Liver (tissue), 8 donors: ENCODE measurements at regions not wholly inside any gene's neighbourhood (a gene's known extent, or its start where the extent isn't known, plus 50 kb on each side); places are given as distances from the start of the nearest gene placed in this dataset.

Source experiments
- DNase-seq: peaks from one replicate; pipeline ENCODE4 v3.0.0-alpha.2; 2017; ENCODE audit warnings: low spot score
- H3K27ac ChIP-seq, 2 donors: one replicate each; pipeline ENCODE4 v1.7.0; 2013; ENCODE audit warnings: inconsistent platforms in 2 of 2, low read length in 2 of 2, control low read depth in 1 of 2, low read depth in 1 of 2, mild to moderate bottlenecking in 1 of 2
- H3K27me3 ChIP-seq, 4 donors: one replicate each; pipeline versions ENCODE4 v1.6.1 to v1.7.0; 2013; ENCODE audit warnings: low read length in 3 of 4, inconsistent platforms in 1 of 4, mild to moderate bottlenecking in 1 of 4, moderate library complexity in 1 of 4; ENCODE audit not compliant: control insufficient read depth in 4 of 4, insufficient read depth in 4 of 4
- H3K36me3 ChIP-seq, 4 donors: one replicate each; pipeline versions ENCODE4 v1.6.1 to v1.7.0; 2013; ENCODE audit warnings: low read length in 3 of 4, mild to moderate bottlenecking in 3 of 4, low read depth in 1 of 4, moderate library complexity in 1 of 4; ENCODE audit not compliant: control insufficient read depth in 4 of 4, insufficient read depth in 3 of 4
- H3K4me1 ChIP-seq, 4 donors: one replicate each; pipeline versions ENCODE4 v1.6.1 to v1.7.0; 2013; ENCODE audit warnings: low read length in 3 of 4, mild to moderate bottlenecking in 3 of 4, moderate library complexity in 1 of 4; ENCODE audit not compliant: control insufficient read depth in 4 of 4, insufficient read depth in 4 of 4
- H3K4me3 ChIP-seq, 3 donors: one replicate each; pipeline versions ENCODE4 v1.6.1 to v1.7.0; 2013; ENCODE audit warnings: low read length in 3 of 3, control low read depth in 1 of 3, low read depth in 1 of 3, mild to moderate bottlenecking in 1 of 3
- H3K9ac ChIP-seq, 2 donors: one replicate each; pipeline ENCODE4 v1.7.0; 2013; ENCODE audit warnings: low read length in 2 of 2, mild to moderate bottlenecking in 2 of 2, moderate library complexity in 2 of 2, control low read depth in 1 of 2, low read depth in 1 of 2
- H3K9me3 ChIP-seq, 4 donors: one replicate each; pipeline versions ENCODE4 v1.6.1 to v1.7.0; 2013; ENCODE audit warnings: low read length in 3 of 4; ENCODE audit not compliant: control insufficient read depth in 4 of 4
- CTCF ChIP-seq: fragments of 150-350 bp; IDR thresholded peaks from 2 replicates; pipeline ENCODE4 v1.5.1; 2017; ENCODE audit warnings: improper control_type of control experiment, low read depth, low read length; ENCODE audit not compliant: missing input control
- EGR1 ChIP-seq, 2 donors: IDR thresholded peaks; 2 replicates each; pipeline ENCODE4 v1.6.1; 2016 to 2018; ENCODE audit warnings: antibody characterized with exemption in 2 of 2, low read depth in 2 of 2
- FOXA1 ChIP-seq: IDR thresholded peaks from 2 replicates; pipeline ENCODE4 v1.6.1; 2016; ENCODE audit warnings: antibody characterized with exemption
- FOXA2 ChIP-seq: IDR thresholded peaks from 2 replicates; pipeline ENCODE4 v1.6.1; 2016; ENCODE audit warnings: antibody characterized with exemption
- GABPA ChIP-seq, 2 donors: IDR thresholded peaks in 1 of 2; conservative IDR thresholded peaks in 1 of 2; 2 replicates each; pipeline ENCODE4 v1.6.1; 2016; ENCODE audit warnings: antibody characterized with exemption in 2 of 2, mild to moderate bottlenecking in 1 of 2, moderate library complexity in 1 of 2
- HNF4A ChIP-seq, 2 donors: conservative IDR thresholded peaks; 2 replicates each; pipeline ENCODE4 v1.6.1; 2016; ENCODE audit warnings: antibody characterized with exemption in 2 of 2, mild to moderate bottlenecking in 2 of 2
- HNF4G ChIP-seq: IDR thresholded peaks from 2 replicates; pipeline ENCODE4 v1.6.1; 2016; ENCODE audit warnings: antibody characterized with exemption
- JUND ChIP-seq, 2 donors: IDR thresholded peaks; 2 replicates each; pipeline ENCODE4 v1.6.1; 2016; ENCODE audit warnings: antibody characterized with exemption in 2 of 2
- MAX ChIP-seq: IDR thresholded peaks from 2 replicates; pipeline ENCODE4 v1.6.1; 2016; ENCODE audit warnings: antibody characterized with exemption
- NR2F2 ChIP-seq: IDR thresholded peaks from 2 replicates; pipeline ENCODE4 v1.6.1; 2016; ENCODE audit warnings: antibody characterized with exemption
- RAD21 ChIP-seq, 2 donors: IDR thresholded peaks; 2 replicates each; pipeline ENCODE4 v1.6.1; 2016; ENCODE audit warnings: antibody characterized with exemption in 2 of 2, mild to moderate bottlenecking in 2 of 2
- REST ChIP-seq: IDR thresholded peaks from 2 replicates; pipeline ENCODE4 v1.6.1; 2016; ENCODE audit warnings: antibody characterized with exemption, mild to moderate bottlenecking
- TAF1 ChIP-seq: conservative IDR thresholded peaks from 2 replicates; pipeline ENCODE4 v1.6.1; 2016; ENCODE audit warnings: antibody characterized with exemption, mild to moderate bottlenecking
- YY1 ChIP-seq: IDR thresholded peaks from 2 replicates; pipeline ENCODE4 v1.6.1; 2016; ENCODE audit warnings: antibody characterized with exemption, mild to moderate bottlenecking
- ZBTB33 ChIP-seq: IDR thresholded peaks from 2 replicates; pipeline ENCODE4 v1.6.1; 2016; ENCODE audit warnings: antibody characterized with exemption
- WGBS: extraction: QIAGEN DNeasy Blood & Tissue Kit; methylation state at CpG from one replicate; pipeline ENCODE4 v1.1.7; 2013; 5-methylcytosine and 5-hydroxymethylcytosine counted together
- donor health status: healthy.
- donor health status: healthy.
- donor health status: healthy.
- donor health status: healthy.
- donor health status: healthy.

- no peak for TF ChIP-seq HNF4A (conservative IDR thresholded peaks at IDR 0.05)
- no peak for TF ChIP-seq HNF4G
- no peak for TF ChIP-seq RAD21 (IDR thresholded peaks at IDR 0.05)
- no peak for TF ChIP-seq YY1
- no peak for TF ChIP-seq NR2F2
Measured at GRCh38 chr9:73523391-73523790, 371.7 kb downstream of the ANXA1 start (continued).

GRCh38 chr9:73525350-73525749 lies 373.7 kb downstream of the ANXA1 start:
- no peaks in the 10 kb centered on the region for H3K36me3 ChIP-seq
- H3K27ac ChIP-seq = no peak overlapping the region
- H3K4me1 ChIP-seq = no peaks in the 10 kb centered on the region
- no peak overlapping the region for H3K4me3 ChIP-seq
- WGBS = 97% methylated on average over 1 of the region's 1 CpG
- H3K9me3 ChIP-seq = no peaks in the 10 kb centered on the region
- no peaks in the 10 kb centered on the region for H3K27me3 ChIP-seq
- H3K9ac ChIP-seq = no peak overlapping the region
- no peak for DNase-seq
- TF ChIP-seq FOXA1 = no peak
- no peak for TF ChIP-seq HNF4G
- TF ChIP-seq HNF4A (conservative IDR thresholded peaks at IDR 0.05) = no peak
- TF ChIP-seq MAX = no peak
- TF ChIP-seq YY1 = no peak
- TF ChIP-seq NR2F2 = no peak
- no peak for TF ChIP-seq TAF1
- TF ChIP-seq ZBTB33 = no peak
- no peak for TF ChIP-seq REST
- TF ChIP-seq FOXA2 = no peak
- no peak for TF ChIP-seq EGR1 (IDR thresholded peaks at IDR 0.05; ENCODE audit: low read depth in 2 of 2)

- Histone ChIP-seq H3K27ac (no peak overlapping the region), H3K4me3 (no peak overlapping the region), H3K9me3 (no peaks in the 10 kb centered on the region), H3K4me1 (no peaks in the 10 kb centered on the region), H3K27me3 (no peaks in the 10 kb centered on the region), H3K9ac (no peak overlapping the region), H3K36me3 (no peaks in the 10 kb centered on the region)
- TF ChIP-seq CTCF (no peak), TAF1 (no peak), JUND (IDR thresholded peaks at IDR 0.05) (no peak), NR2F2 (no peak), REST (no peak), GABPA (IDR thresholded peaks at IDR 0.05 in 1 of 2, conservative IDR thresholded peaks at IDR 0.05 in 1 of 2) (no peak)
- no peak for DNase-seq
- WGBS = 82% methylated on average over 1 of the region's 1 CpG
Measured at GRCh38 chr9:73527521-73527920, 375.9 kb downstream of the ANXA1 start.
